Body of pancreas (tissue), 4 donors: ENCODE measurements at regions not wholly inside any gene's neighbourhood (a gene's known extent, or its start where the extent isn't known, plus 50 kb on each side); places are given as distances from the start of the nearest gene placed in this dataset.

Experiments used
- ATAC-seq: fragments of 150-250 bp; one replicate; pipeline ENCODE4 v1.9.1; 2016
- DNase-seq, 4 donors: peaks; one replicate each; pipeline ENCODE4 v3.0.0-alpha.2; 2019
- H3K27ac ChIP-seq, 4 donors: fragments of 200-600 bp; sonication (generic); 1 replicate in 3 of 4; 2 replicates in 1 of 4; pipeline versions ENCODE4 v1.5.1 to v1.6.1; 2016 to 2019; ENCODE audit warnings: mild to moderate bottlenecking in 1 of 4, mixed read lengths in 1 of 4, moderate library complexity in 1 of 4
- H3K27me3 ChIP-seq, 2 donors: fragments of 200-600 bp; sonication (generic); one replicate each; pipeline ENCODE4 v1.6.0; 2016; ENCODE audit warnings: mild to moderate bottlenecking in 1 of 2
- H3K36me3 ChIP-seq, 2 donors: fragments of 200-600 bp; sonication (generic); replicated peaks in 1 of 2; 2 replicates each; pipeline ENCODE4 v1.5.1; 2016; ENCODE audit warnings: low read depth in 2 of 2; ENCODE audit not compliant: insufficient read depth in 1 of 2
- H3K4me1 ChIP-seq: fragments of 200-600 bp; sonication (generic); one replicate; pipeline ENCODE4 v1.6.0; 2016
- H3K4me3 ChIP-seq, 2 donors: fragments of 200-600 bp; sonication (generic); 1 replicate in 1 of 2; 2 replicates in 1 of 2; pipeline ENCODE4 v1.5.1; 2016 to 2019
- H3K9me3 ChIP-seq, 3 donors: fragments of 200-600 bp; sonication (generic); 1 replicate in 2 of 3; 2 replicates in 1 of 3; pipeline ENCODE4 v1.5.1; 2016
- CTCF ChIP-seq, 7 experiments: fragments of 450-650 bp in 4 of 7; fragments of 200-600 bp in 3 of 7; sonication (generic) in 3 of 7; IDR thresholded peaks; one replicate each; pipeline ENCODE4 v1.5.1; 2016 to 2019; ENCODE audit warnings: antibody characterized with exemption in 7 of 7
- POLR2A ChIP-seq, 3 donors: fragments of 450-650 bp; IDR thresholded peaks; one replicate each; pipeline ENCODE4 v1.6.1; 2016; ENCODE audit warnings: antibody characterized with exemption in 3 of 3, mild to moderate bottlenecking in 2 of 3
- WGBS, 2 donors: methylation state at CpG; one replicate each; pipeline ENCODE4 v1.1.5; 2017; 5-methylcytosine and 5-hydroxymethylcytosine counted together
- intact Hi-C: fragments of 100-400 bp; cut with DNase I; formaldehyde crosslinking; loops from one replicate; pipeline ENCODE4 v1.15.1; 2023

- ATAC-seq (no peak), DNase-seq (no peak)
- Histone ChIP-seq H3K27me3 (no peaks in the 10 kb centered on the region), H3K4me1 (peaks cover 11% of the 10 kb centered on the region), H3K4me3 (no peak overlapping the region), H3K36me3 (no peaks in the 10 kb centered on the region), H3K27ac (no peak overlapping the region), H3K9me3 (no peaks in the 10 kb centered on the region)
- TF ChIP-seq CTCF (IDR thresholded peaks at IDR 0.05) (no peak), POLR2A (IDR thresholded peaks at IDR 0.05) (no peak)
- intact Hi-C loops = no loop called here
- 38 to 48% methylated on average over 7 of the region's 7 CpGs for WGBS, 2 donors
Measured at GRCh38 chr9:20135119-20135697, 346.4 kb upstream of the SLC24A2 start.

GRCh38 chr9:20125727-20126126, 336.9 kb upstream of the SLC24A2 start:
- TF ChIP-seq POLR2A (IDR thresholded peaks at IDR 0.05) (no peak), CTCF (IDR thresholded peaks at IDR 0.05) (no peak)
- no peak overlapping the region for H3K4me3 ChIP-seq
- DNase-seq (no peak), ATAC-seq (no peak)
- no peak overlapping the region for H3K27ac ChIP-seq
- intact Hi-C loops = no loop called here
- H3K4me1 ChIP-seq = no peaks in the 10 kb centered on the region
- 60 to 63% methylated on average over 1 of the region's 1 CpG for WGBS, 2 donors
- H3K27me3 ChIP-seq = no peaks in the 10 kb centered on the region
- no peaks in the 10 kb centered on the region for H3K36me3 ChIP-seq
- H3K9me3 ChIP-seq = no peaks in the 10 kb centered on the region

GRCh38 chr9:20119566-20119965, 330.7 kb upstream of the SLC24A2 start:
- intact Hi-C loops = no loop called here
- no peak for ATAC-seq
- H3K4me3 ChIP-seq = no peak overlapping the region

DNA sequence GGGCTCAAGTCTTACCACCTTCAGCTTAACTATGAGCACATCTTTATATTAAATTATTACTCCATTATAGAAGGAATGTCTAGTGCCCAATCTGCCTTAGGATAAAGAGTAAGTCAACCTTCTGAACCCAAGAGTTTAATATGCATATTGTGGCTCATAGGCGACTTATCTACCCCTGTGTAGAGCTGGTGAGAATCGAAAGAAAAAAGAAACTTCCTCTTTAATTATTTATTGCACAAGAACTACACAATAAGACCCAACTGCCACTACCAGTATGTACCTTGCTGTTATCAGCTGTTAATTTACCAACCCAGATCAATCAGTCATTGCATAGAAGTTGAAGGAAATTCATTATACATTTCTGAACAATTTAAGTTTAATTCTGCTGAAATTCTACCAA, 329.1 kb upstream of the SLC24A2 start:
- DNase-seq (no peak), ATAC-seq (no peak)
- H3K4me3 ChIP-seq = no peak overlapping the region
- H3K9me3 ChIP-seq = no peaks in the 10 kb centered on the region
- no peaks in the 10 kb centered on the region for H3K36me3 ChIP-seq
- no peaks in the 10 kb centered on the region for H3K4me1 ChIP-seq
- H3K27ac ChIP-seq = no peak overlapping the region
- 31 to 58% methylated on average over 2 of the region's 2 CpGs for WGBS, 2 donors
- intact Hi-C loops = no loop called here
- TF ChIP-seq POLR2A (IDR thresholded peaks at IDR 0.05) (no peak), CTCF (IDR thresholded peaks at IDR 0.05) (no peak)
- H3K27me3 ChIP-seq = no peaks in the 10 kb centered on the region

More at GRCh38 chr9:20119566-20119965, 330.7 kb upstream of the SLC24A2 start:
- Histone ChIP-seq H3K27ac (no peak overlapping the region), H3K27me3 (no peaks in the 10 kb centered on the region), H3K4me1 (no peaks in the 10 kb centered on the region), H3K9me3 (no peaks in the 10 kb centered on the region), H3K36me3 (no peaks in the 10 kb centered on the region)
- 89 to 95% methylated on average over 1 of the region's 1 CpG for WGBS, 2 donors
- TF ChIP-seq CTCF (IDR thresholded peaks at IDR 0.05) (no peak), POLR2A (IDR thresholded peaks at IDR 0.05) (no peak)
- no peak for DNase-seq

GRCh38 chr9:20117482-20117881, 328.6 kb upstream of the SLC24A2 start:
- Histone ChIP-seq H3K9me3 (no peaks in the 10 kb centered on the region), H3K27me3 (no peaks in the 10 kb centered on the region), H3K4me1 (no peaks in the 10 kb centered on the region), H3K27ac (no peak overlapping the region), H3K36me3 (no peaks in the 10 kb centered on the region), H3K4me3 (no peak overlapping the region)
- WGBS, 2 donors = 4 to 19% methylated on average over 2 of the region's 2 CpGs
- DNase-seq (no peak), ATAC-seq (no peak)
- TF ChIP-seq POLR2A (IDR thresholded peaks at IDR 0.05) (no peak), CTCF (IDR thresholded peaks at IDR 0.05) (no peak)
- intact Hi-C loops = no loop called here
